ENCODE measurements at regions not wholly inside any gene's neighbourhood (a gene's known extent, or its start where the extent isn't known, plus 50 kb on each side); places are given as distances from the start of the nearest gene placed in this dataset.

- ATAC-seq (no peak), FAIRE-seq (no peak), DNase-seq (ENCODE audit: low read depth, low spot score) (no peak)
- H3K4me2 ChIP-seq (ENCODE audit: control insufficient read depth, insufficient read depth), result no peak overlapping the region; the same call in 1 of the 2 replicates
- 25% methylated on average over 2 of the region's 2 CpGs for WGBS (ENCODE audit: insufficient coverage, insufficient replicate concordance, low lambda C conversion rate, missing lambda C conversion rate)
- ChIA-PET CTCF (no interaction called here), RAD21 (ENCODE audit: unreplicated experiment) (no interaction called here), SMC1A (ENCODE audit: uncharacterized antibody, unreplicated experiment) (no interaction called here), POLR2A (no interaction called here)
- H3K4me3 ChIP-seq, result no peak overlapping the region
- TF ChIP-seq PKNOX1 (IDR thresholded peaks at IDR 0.05) (no peak), SPI1 (IDR thresholded peaks at IDR 0.05; ENCODE audit: borderline replicate concordance, insufficient read depth, low read depth, low read length) (no peak), RB1 (IDR thresholded peaks at IDR 0.05; ENCODE audit: borderline replicate concordance) (no peak), ZBED1 (IDR thresholded peaks at IDR 0.05; ENCODE audit: borderline replicate concordance) (no peak), PRDM15 (CRISPR knock-in tag; IDR thresholded peaks at IDR 0.05) (no peak), IRF3 (IDR thresholded peaks at IDR 0.05) (no peak), STAT3 (IDR thresholded peaks at IDR 0.05; ENCODE audit: low read depth, low read length) (no peak)
- H3K27me3 ChIP-seq (replicated peaks in 1 of 2; ENCODE audit: control insufficient read depth in 2 of 2, insufficient read depth in 2 of 2, low read length in 1 of 2), result no peaks in the 10 kb centered on the region; a peak in 1 of 4 replicates
- no peaks in the 10 kb centered on the region for H3K9me3 ChIP-seq (replicated peaks; ENCODE audit: control insufficient read depth, insufficient read depth, low read length)
- BruUV-seq (replicated peaks), result no TSS peak
- H2AFZ ChIP-seq (ENCODE audit: control insufficient read depth, low read depth, low read length), result no peak overlapping the region
- H3K4me1 ChIP-seq (ENCODE audit: control insufficient read depth, insufficient read depth, low read length), result peaks cover 4% of the 10 kb centered on the region; the same call in 1 of the 2 replicates
- intact Hi-C loops (cut with micrococcal nuclease; ENCODE audit: unreplicated experiment) (no loop called here), in situ Hi-C loops (cut with MboI) (no loop called here)
- no peak overlapping the region for H3K9ac ChIP-seq (ENCODE audit: control insufficient read depth, insufficient read depth, low read length)
- no peaks in the 10 kb centered on the region for H4K20me1 ChIP-seq (ENCODE audit: control insufficient read depth, insufficient read depth)
- H3K36me3 ChIP-seq (ENCODE audit: control insufficient read depth in 2 of 2, insufficient read depth in 2 of 2, low read length in 1 of 2), result no peaks in the 10 kb centered on the region
- H3K79me2 ChIP-seq (ENCODE audit: control insufficient read depth, insufficient read depth, low read length), result no peaks in the 10 kb centered on the region
- no peak overlapping the region for H3K27ac ChIP-seq (ENCODE audit: control insufficient read depth, insufficient read depth)
Measured at GRCh38 chr13:44089452-44089851, 209.7 kb downstream of the LACC1 start.

All from GM12878 (cell line).